ENCODE measurements at regions not wholly inside any gene's neighbourhood (a gene's known extent, or its start where the extent isn't known, plus 50 kb on each side); places are given as distances from the start of the nearest gene placed in this dataset.
"Not testable (repeated sequence)": the region's sequence is repeated elsewhere in the genome, so short reads cannot be mapped to it uniquely, and the experiment has no call there.

- TF ChIP-seq CTCF, POLR2A (IDR thresholded peaks at IDR 0.05): not testable (repeated sequence)
Observed at GRCh38 chr18:60239024-60239710, 133.4 kb downstream of the MC4R start.
